Loucy (cell line): ENCODE measurements at regions not wholly inside any gene's neighbourhood (a gene's known extent, or its start where the extent isn't known, plus 50 kb on each side); places are given as distances from the start of the nearest gene placed in this dataset.

Experiments
- EZH2phosphoT487 ChIP-seq: fragments of 200-600 bp; IDR thresholded peaks from 2 replicates; pipeline ENCODE4 v1.6.1; 2018; ENCODE audit warnings: antibody characterized with exemption, mild to moderate bottlenecking, moderate library complexity, borderline replicate concordance
- TF ChIP-seq, protein P1 (sequence below): fragments of 200-600 bp; sonication (generic); conservative IDR thresholded peaks from 2 replicates; pipeline ENCODE4 v1.5.1; 2014; ENCODE audit warnings: mild to moderate bottlenecking, antibody characterized with exemption, low read length

DNA sequence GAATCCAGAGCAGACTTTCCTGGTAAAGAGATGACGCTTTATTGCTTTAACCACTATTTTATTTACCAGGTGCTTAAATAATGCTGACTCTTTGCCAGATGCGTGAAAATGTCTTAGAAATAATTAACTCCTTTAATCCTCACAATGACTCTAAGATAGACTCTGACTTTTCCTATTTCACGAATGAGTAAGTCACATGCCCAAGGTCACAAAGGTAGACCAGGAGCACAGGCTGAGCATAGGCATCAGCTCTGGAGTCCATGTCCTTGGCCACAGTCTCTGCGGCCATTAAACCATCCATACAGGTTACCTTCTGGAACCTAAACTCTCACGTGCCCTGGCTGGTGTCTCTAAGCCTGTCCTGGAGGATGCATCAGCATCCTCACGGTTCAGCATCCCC is 87.3 kb downstream of the ERCC5 start:
- TF ChIP-seq, protein P1, sequence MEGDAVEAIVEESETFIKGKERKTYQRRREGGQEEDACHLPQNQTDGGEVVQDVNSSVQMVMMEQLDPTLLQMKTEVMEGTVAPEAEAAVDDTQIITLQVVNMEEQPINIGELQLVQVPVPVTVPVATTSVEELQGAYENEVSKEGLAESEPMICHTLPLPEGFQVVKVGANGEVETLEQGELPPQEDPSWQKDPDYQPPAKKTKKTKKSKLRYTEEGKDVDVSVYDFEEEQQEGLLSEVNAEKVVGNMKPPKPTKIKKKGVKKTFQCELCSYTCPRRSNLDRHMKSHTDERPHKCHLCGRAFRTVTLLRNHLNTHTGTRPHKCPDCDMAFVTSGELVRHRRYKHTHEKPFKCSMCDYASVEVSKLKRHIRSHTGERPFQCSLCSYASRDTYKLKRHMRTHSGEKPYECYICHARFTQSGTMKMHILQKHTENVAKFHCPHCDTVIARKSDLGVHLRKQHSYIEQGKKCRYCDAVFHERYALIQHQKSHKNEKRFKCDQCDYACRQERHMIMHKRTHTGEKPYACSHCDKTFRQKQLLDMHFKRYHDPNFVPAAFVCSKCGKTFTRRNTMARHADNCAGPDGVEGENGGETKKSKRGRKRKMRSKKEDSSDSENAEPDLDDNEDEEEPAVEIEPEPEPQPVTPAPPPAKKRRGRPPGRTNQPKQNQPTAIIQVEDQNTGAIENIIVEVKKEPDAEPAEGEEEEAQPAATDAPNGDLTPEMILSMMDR = no peak
- TF ChIP-seq EZH2phosphoT487 = no peak
